ENCODE measurements at regions not wholly inside any gene's neighbourhood (a gene's known extent, or its start where the extent isn't known, plus 50 kb on each side); places are given as distances from the start of the nearest gene placed in this dataset.

DNA sequence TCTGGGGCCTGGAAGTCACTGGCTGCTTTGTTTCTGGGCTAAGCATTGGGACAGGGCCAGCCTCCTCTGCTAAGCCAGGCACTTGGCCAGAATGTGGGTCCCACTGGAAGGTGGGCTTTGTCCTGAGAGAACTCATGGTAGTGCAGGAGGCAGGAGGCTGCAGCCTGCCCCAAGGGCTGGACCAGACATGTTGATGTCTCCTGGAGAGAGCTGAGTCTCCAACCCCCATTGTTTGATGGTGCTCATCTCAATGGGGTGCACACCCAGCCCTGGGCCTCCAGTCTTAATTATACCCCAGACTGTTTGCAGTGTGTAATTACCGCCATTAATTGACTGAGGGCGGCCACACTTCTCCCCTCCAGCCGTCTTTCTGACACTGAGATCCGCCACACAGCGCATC is 220.5 kb upstream of the PMEPA1 start:
- Histone ChIP-seq H4K20me1 (ENCODE audit: insufficient read depth, low read length, poor library complexity, severe bottlenecking) (no peaks in the 10 kb centered on the region), H3K79me2 (ENCODE audit: insufficient read depth, low read length) (no peaks in the 10 kb centered on the region), H3K4me1 (ENCODE audit: insufficient read depth, low read length, poor library complexity, severe bottlenecking) (no peaks in the 10 kb centered on the region), H3K27me3 (ENCODE audit: insufficient read depth, low read length, poor library complexity, severe bottlenecking) (no peaks in the 10 kb centered on the region), H3K9me3 (ENCODE audit: insufficient read depth, low read depth, low read length) (no peaks in the 10 kb centered on the region; the same call in 1 of the 2 replicates), H3K4me3 (ENCODE audit: low read length, poor library complexity, severe bottlenecking) (no peak overlapping the region), H3F3A (ENCODE audit: low read depth) (no peaks in the 10 kb centered on the region), H3K4me2 (ENCODE audit: low read depth, low read length, poor library complexity, severe bottlenecking) (no peak overlapping the region), H3K36me3 (ENCODE audit: insufficient read depth, low read length) (no peaks in the 10 kb centered on the region), H3K9me2 (replicated peaks; ENCODE audit: low read depth, low read length) (no peaks in the 10 kb centered on the region), H2AFZ (ENCODE audit: low read length) (no peak overlapping the region), H3K9ac (ENCODE audit: low read depth, low read length, poor library complexity, severe bottlenecking) (no peak overlapping the region)
- TF ChIP-seq EZH2phosphoT487 (IDR thresholded peaks at IDR 0.05; ENCODE audit: borderline replicate concordance): no peak
- TF ChIP-seq, protein P1, sequence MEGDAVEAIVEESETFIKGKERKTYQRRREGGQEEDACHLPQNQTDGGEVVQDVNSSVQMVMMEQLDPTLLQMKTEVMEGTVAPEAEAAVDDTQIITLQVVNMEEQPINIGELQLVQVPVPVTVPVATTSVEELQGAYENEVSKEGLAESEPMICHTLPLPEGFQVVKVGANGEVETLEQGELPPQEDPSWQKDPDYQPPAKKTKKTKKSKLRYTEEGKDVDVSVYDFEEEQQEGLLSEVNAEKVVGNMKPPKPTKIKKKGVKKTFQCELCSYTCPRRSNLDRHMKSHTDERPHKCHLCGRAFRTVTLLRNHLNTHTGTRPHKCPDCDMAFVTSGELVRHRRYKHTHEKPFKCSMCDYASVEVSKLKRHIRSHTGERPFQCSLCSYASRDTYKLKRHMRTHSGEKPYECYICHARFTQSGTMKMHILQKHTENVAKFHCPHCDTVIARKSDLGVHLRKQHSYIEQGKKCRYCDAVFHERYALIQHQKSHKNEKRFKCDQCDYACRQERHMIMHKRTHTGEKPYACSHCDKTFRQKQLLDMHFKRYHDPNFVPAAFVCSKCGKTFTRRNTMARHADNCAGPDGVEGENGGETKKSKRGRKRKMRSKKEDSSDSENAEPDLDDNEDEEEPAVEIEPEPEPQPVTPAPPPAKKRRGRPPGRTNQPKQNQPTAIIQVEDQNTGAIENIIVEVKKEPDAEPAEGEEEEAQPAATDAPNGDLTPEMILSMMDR (conservative IDR thresholded peaks at IDR 0.05; ENCODE audit: low read length): no peak

- no peaks in the 10 kb centered on the region for H3K9me2 ChIP-seq (replicated peaks; ENCODE audit: low read depth, low read length)
- no peaks in the 10 kb centered on the region for H3K79me2 ChIP-seq (ENCODE audit: insufficient read depth, low read length)
- no peak for TF ChIP-seq EZH2phosphoT487 (IDR thresholded peaks at IDR 0.05; ENCODE audit: borderline replicate concordance)
- TF ChIP-seq, protein P1 (conservative IDR thresholded peaks at IDR 0.05; ENCODE audit: low read length): no peak
- no peaks in the 10 kb centered on the region for H3F3A ChIP-seq (ENCODE audit: low read depth)
- H3K36me3 ChIP-seq (ENCODE audit: insufficient read depth, low read length): no peaks in the 10 kb centered on the region
- H3K27me3 ChIP-seq (ENCODE audit: insufficient read depth, low read length, poor library complexity, severe bottlenecking): no peaks in the 10 kb centered on the region
- no peaks in the 10 kb centered on the region; the same call in 1 of the 2 replicates for H3K9me3 ChIP-seq (ENCODE audit: insufficient read depth, low read depth, low read length)
- H3K9ac ChIP-seq (ENCODE audit: low read depth, low read length, poor library complexity, severe bottlenecking): no peak overlapping the region
- no peaks in the 10 kb centered on the region for H4K20me1 ChIP-seq (ENCODE audit: insufficient read depth, low read length, poor library complexity, severe bottlenecking)
- H3K4me2 ChIP-seq (ENCODE audit: low read depth, low read length, poor library complexity, severe bottlenecking): no peak overlapping the region
- H2AFZ ChIP-seq (ENCODE audit: low read length): no peak overlapping the region
- H3K4me3 ChIP-seq (ENCODE audit: low read length, poor library complexity, severe bottlenecking): no peak overlapping the region
- no peaks in the 10 kb centered on the region for H3K4me1 ChIP-seq (ENCODE audit: insufficient read depth, low read length, poor library complexity, severe bottlenecking)
Measured at GRCh38 chr20:57928181-57928967, 218.6 kb upstream of the PMEPA1 start.

DNA sequence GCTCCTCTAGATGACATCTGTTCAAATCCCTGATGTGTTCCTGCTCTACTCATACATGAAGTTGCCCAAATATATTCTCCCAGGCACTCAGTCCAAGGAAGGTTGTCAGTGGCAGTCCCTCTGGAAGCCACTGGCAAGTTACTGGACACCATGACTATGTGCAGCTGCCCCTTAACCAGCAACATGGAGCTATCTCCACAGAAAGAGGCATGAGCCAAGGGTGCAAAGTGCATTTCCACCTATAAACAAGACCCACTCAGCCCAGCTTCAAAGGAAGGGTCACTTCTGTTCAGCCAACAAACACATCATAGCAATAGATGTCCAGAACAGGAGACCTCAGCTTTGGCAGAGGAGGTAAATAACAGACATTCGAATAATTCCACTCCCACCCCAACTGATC is 217.6 kb upstream of the PMEPA1 start:
- Histone ChIP-seq H3K4me1 (ENCODE audit: insufficient read depth, low read length, poor library complexity, severe bottlenecking) (no peaks in the 10 kb centered on the region), H3K79me2 (ENCODE audit: insufficient read depth, low read length) (no peaks in the 10 kb centered on the region), H3K9me2 (replicated peaks; ENCODE audit: low read depth, low read length) (no peaks in the 10 kb centered on the region), H3K36me3 (ENCODE audit: insufficient read depth, low read length) (no peaks in the 10 kb centered on the region), H3F3A (ENCODE audit: low read depth) (no peaks in the 10 kb centered on the region), H4K20me1 (ENCODE audit: insufficient read depth, low read length, poor library complexity, severe bottlenecking) (no peaks in the 10 kb centered on the region), H3K9ac (ENCODE audit: low read depth, low read length, poor library complexity, severe bottlenecking) (no peak overlapping the region), H3K9me3 (ENCODE audit: insufficient read depth, low read depth, low read length) (no peaks in the 10 kb centered on the region; the same call in 1 of the 2 replicates), H3K4me3 (ENCODE audit: low read length, poor library complexity, severe bottlenecking) (no peak overlapping the region), H2AFZ (ENCODE audit: low read length) (no peak overlapping the region), H3K27me3 (ENCODE audit: insufficient read depth, low read length, poor library complexity, severe bottlenecking) (no peaks in the 10 kb centered on the region), H3K4me2 (ENCODE audit: low read depth, low read length, poor library complexity, severe bottlenecking) (no peak overlapping the region)
- TF ChIP-seq, protein P1 (conservative IDR thresholded peaks at IDR 0.05; ENCODE audit: low read length): no peak
- TF ChIP-seq EZH2phosphoT487 (IDR thresholded peaks at IDR 0.05; ENCODE audit: borderline replicate concordance): no peak
